Tibial nerve (tissue), 4 donors: ENCODE measurements at regions not wholly inside any gene's neighbourhood (a gene's known extent, or its start where the extent isn't known, plus 50 kb on each side); places are given as distances from the start of the nearest gene placed in this dataset.

ENCODE experiments used
- DNase-seq, 2 donors: peaks; one replicate each; pipeline ENCODE4 v3.0.0-alpha.2; 2019; ENCODE audit warnings: low spot score in 2 of 2
- H3K27ac ChIP-seq, 4 donors: fragments of 200-600 bp; sonication (generic) in 3 of 4; one replicate each; pipeline ENCODE4 v1.5.1; 2017 to 2019; ENCODE audit warnings: mild to moderate bottlenecking in 1 of 4
- H3K27me3 ChIP-seq, 2 donors: fragments of 200-600 bp; sonication (generic) in 1 of 2; one replicate each; pipeline versions ENCODE4 v1.5.1 to v1.6.0; 2017 to 2019
- H3K36me3 ChIP-seq, 3 donors: fragments of 200-600 bp; sonication (generic); one replicate each; pipeline ENCODE4 v1.5.1; 2018 to 2019
- H3K4me1 ChIP-seq, 4 donors: fragments of 200-600 bp; sonication (generic) in 3 of 4; one replicate each; pipeline ENCODE4 v1.5.1; 2017 to 2019
- H3K4me3 ChIP-seq, 4 donors: fragments of 200-600 bp; sonication (generic) in 3 of 4; one replicate each; pipeline ENCODE4 v1.5.1; 2017 to 2019; ENCODE audit warnings: mild to moderate bottlenecking in 1 of 4, moderate library complexity in 1 of 4
- H3K9me3 ChIP-seq, 4 donors: fragments of 200-600 bp; sonication (generic) in 3 of 4; one replicate each; pipeline ENCODE4 v1.5.1; 2017 to 2019
- EP300 ChIP-seq, 2 donors: sonication (generic); formaldehyde crosslinking; IDR thresholded peaks; one replicate each; pipeline ENCODE4 v1.6.1; 2017; ENCODE audit warnings: antibody characterized with exemption in 2 of 2, mild to moderate bottlenecking in 1 of 2
- POLR2A ChIP-seq, 2 donors: fragments of 450-650 bp; IDR thresholded peaks; one replicate each; pipeline ENCODE4 v1.6.1; 2017; ENCODE audit warnings: antibody characterized with exemption in 2 of 2, mild to moderate bottlenecking in 2 of 2, moderate library complexity in 2 of 2
- WGBS, 2 donors: methylation state at CpG; one replicate each; pipeline ENCODE4 v1.1.5; 2018; 5-methylcytosine and 5-hydroxymethylcytosine counted together
- TF ChIP-seq, protein P1 (sequence below), 5 experiments: fragments of 200-600 bp in 3 of 5; fragments of 450-650 bp in 2 of 5; sonication (generic) in 3 of 5; IDR thresholded peaks; one replicate each; pipeline ENCODE4 v1.5.1; 2016 to 2019; ENCODE audit warnings: antibody characterized with exemption in 5 of 5, mild to moderate bottlenecking in 3 of 5, moderate library complexity in 2 of 5

DNA sequence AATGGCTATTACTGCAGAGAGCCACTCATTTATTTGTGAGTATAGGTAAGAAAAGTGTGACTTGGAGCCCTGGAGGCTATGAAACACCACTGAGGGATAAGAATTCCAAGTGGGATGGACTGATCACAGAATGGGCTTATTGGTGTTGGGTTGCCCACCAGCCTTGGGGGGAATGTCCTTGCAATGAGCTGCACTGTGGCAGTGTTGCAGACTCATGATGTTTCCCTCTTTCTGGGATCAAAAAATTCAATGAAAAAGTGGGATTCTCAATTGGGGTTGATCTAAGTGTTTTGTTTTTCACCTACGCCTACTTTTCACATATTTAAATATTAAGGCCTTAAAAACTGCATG lies 1024.5 kb upstream of the PCDH10 start:
- Histone ChIP-seq H3K27me3 (no peaks in the 10 kb centered on the region), H3K9me3 (no peaks in the 10 kb centered on the region), H3K4me1 (no peaks in the 10 kb centered on the region), H3K36me3 (no peaks in the 10 kb centered on the region), H3K4me3 (no peak overlapping the region), H3K27ac (no peak overlapping the region)
- TF ChIP-seq EP300 (IDR thresholded peaks at IDR 0.05) (no peak), POLR2A (IDR thresholded peaks at IDR 0.05) (no peak)
- DNase-seq: no peak
- WGBS, 2 donors: 85 to 97% methylated on average over 1 of the region's 1 CpG

DNA sequence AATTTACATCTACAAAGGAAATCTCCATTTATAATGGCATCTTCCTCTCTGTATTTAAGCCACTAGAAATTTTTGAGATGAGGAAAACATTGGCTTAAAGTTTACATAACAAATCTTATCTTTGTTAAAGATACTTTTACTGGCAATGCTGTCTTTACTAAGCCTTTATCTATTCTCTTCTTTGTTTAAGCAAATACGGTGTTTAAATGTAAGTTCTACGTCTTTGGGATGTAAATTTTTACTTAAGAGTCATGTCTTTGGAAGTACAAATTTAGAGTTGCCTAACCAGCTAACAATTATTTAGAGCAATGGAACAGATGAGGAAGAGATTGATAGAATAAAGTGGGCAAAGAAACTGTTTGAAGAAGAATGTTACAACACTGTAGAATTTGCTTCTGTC lies 1024.0 kb upstream of the PCDH10 start:
- 49 to 58% methylated on average over 2 of the region's 2 CpGs for WGBS, 2 donors
- Histone ChIP-seq H3K4me1 (no peaks in the 10 kb centered on the region), H3K27me3 (no peaks in the 10 kb centered on the region), H3K9me3 (no peaks in the 10 kb centered on the region), H3K36me3 (no peaks in the 10 kb centered on the region), H3K27ac (no peak overlapping the region), H3K4me3 (no peak overlapping the region)
- TF ChIP-seq EP300 (IDR thresholded peaks at IDR 0.05): no peak
- TF ChIP-seq, protein P1, sequence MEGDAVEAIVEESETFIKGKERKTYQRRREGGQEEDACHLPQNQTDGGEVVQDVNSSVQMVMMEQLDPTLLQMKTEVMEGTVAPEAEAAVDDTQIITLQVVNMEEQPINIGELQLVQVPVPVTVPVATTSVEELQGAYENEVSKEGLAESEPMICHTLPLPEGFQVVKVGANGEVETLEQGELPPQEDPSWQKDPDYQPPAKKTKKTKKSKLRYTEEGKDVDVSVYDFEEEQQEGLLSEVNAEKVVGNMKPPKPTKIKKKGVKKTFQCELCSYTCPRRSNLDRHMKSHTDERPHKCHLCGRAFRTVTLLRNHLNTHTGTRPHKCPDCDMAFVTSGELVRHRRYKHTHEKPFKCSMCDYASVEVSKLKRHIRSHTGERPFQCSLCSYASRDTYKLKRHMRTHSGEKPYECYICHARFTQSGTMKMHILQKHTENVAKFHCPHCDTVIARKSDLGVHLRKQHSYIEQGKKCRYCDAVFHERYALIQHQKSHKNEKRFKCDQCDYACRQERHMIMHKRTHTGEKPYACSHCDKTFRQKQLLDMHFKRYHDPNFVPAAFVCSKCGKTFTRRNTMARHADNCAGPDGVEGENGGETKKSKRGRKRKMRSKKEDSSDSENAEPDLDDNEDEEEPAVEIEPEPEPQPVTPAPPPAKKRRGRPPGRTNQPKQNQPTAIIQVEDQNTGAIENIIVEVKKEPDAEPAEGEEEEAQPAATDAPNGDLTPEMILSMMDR (IDR thresholded peaks at IDR 0.05): no peak
- no peak for TF ChIP-seq POLR2A (IDR thresholded peaks at IDR 0.05)
- no peak for DNase-seq

DNA sequence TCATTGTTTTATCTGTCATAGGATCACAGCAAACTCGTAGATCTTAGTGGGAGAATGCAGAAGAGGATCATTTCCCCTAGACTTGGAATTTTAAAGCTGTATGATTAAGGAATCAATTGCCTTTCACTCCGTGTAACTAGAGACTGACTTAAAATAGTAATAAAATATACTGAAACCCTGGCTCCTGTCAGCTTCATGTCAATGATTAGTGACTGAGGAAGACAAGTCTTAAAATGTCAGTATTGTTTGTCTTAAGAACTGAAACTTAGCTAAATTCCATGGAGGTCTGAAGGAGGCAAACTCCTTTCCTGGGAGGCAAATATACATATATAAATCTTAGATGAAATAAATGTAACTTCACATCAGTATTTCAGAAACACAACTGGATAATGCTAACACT lies 1016.7 kb upstream of the PCDH10 start:
- no peak for DNase-seq
- 46 to 61% methylated on average over 2 of the region's 2 CpGs for WGBS, 2 donors
- Histone ChIP-seq H3K4me3 (no peak overlapping the region), H3K4me1 (no peaks in the 10 kb centered on the region), H3K27me3 (no peaks in the 10 kb centered on the region), H3K36me3 (no peaks in the 10 kb centered on the region), H3K27ac (no peak overlapping the region), H3K9me3 (no peaks in the 10 kb centered on the region)
- no peak for TF ChIP-seq EP300 (IDR thresholded peaks at IDR 0.05)

DNA sequence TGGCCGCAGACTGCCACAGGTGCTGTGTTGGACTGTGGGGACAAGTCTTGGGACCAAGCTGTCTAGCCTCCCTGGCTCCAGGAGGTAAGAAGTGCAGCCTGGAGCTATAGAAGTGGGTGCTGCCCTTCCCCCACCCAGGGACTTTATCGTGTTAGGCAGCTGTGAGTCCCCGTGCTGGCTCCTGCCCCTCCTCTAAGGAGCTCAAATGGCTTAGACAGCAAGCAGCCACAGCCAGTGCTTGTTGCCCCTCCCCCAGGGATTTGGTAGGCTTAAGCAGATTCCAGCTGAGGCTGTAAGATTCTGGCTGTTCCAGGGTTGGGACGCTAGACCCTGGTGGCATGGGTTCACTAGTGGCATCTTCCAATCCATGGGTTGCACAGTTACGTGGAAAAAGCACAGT lies 979.4 kb upstream of the PCDH10 start:
- Histone ChIP-seq H3K4me3 (no peak overlapping the region), H3K4me1 (no peaks in the 10 kb centered on the region), H3K27ac (no peak overlapping the region), H3K27me3 (no peaks in the 10 kb centered on the region), H3K36me3 (no peaks in the 10 kb centered on the region), H3K9me3 (peaks cover 0 to 3% (median 0%) of the 10 kb centered on the region in 4 donors)
- DNase-seq: no peak
- TF ChIP-seq, protein P1 (IDR thresholded peaks at IDR 0.05): no peak
- TF ChIP-seq POLR2A (IDR thresholded peaks at IDR 0.05): no peak
- TF ChIP-seq EP300 (IDR thresholded peaks at IDR 0.05): no peak
- WGBS, 2 donors: 81 to 91% methylated on average over 5 of the region's 5 CpGs

DNA sequence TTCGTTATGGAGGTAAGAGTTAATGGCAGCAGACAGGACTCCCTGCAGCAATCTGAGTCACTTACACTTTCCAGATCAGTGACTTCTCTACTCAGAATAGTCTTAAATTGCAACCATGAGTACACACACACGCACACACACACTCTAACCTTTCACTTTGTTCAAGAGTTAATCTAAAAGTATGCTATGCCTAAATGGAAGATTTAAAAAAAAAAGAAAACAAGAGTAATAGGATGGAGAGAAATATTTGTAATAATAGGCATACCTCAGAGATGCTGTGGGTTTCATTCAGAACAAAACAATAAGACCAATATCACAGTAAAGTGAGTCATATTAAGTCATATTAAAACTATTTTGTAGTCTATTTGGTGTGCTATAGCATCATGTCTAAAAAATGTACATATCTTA lies 969.1 kb upstream of the PCDH10 start:
- WGBS, 2 donors: 72 to 83% methylated on average over 2 of the region's 2 CpGs
- no peak overlapping the region for H3K27ac ChIP-seq
- H3K4me3 ChIP-seq: no peak overlapping the region
- peaks cover 0 to 8% (median 0%) of the 10 kb centered on the region in 4 donors for H3K9me3 ChIP-seq
- TF ChIP-seq, protein P1 (IDR thresholded peaks at IDR 0.05): no peak
- no peak for TF ChIP-seq EP300 (IDR thresholded peaks at IDR 0.05)
- TF ChIP-seq POLR2A (IDR thresholded peaks at IDR 0.05): no peak
- DNase-seq: no peak
- no peaks in the 10 kb centered on the region for H3K27me3 ChIP-seq
- H3K36me3 ChIP-seq: no peaks in the 10 kb centered on the region
- H3K4me1 ChIP-seq: no peaks in the 10 kb centered on the region

DNA sequence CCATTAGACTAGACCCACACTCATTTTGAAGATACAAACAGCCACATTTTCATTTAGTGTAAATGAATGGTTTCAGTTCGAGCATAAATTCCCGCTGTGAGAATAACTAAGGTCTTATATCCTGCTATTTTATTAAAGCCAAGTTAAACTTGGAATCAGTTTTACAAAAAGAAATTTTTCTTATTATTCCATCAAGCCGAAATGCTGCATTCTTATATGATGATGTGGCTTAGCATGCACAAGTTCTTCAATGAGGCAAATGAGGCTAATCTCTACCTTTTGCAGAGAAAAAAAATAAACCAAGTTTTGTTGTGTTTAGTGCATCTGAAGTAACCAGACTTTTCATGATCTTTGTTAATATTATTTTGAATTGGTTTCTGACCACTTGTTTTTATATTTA lies 953.9 kb upstream of the PCDH10 start:
- Histone ChIP-seq H3K4me3 (no peak overlapping the region), H3K36me3 (no peaks in the 10 kb centered on the region), H3K4me1 (no peaks in the 10 kb centered on the region), H3K27ac (no peak overlapping the region), H3K27me3 (no peaks in the 10 kb centered on the region), H3K9me3 (no peaks in the 10 kb centered on the region)
- 34 to 50% methylated on average over 3 of the region's 3 CpGs for WGBS, 2 donors
- no peak for DNase-seq
- TF ChIP-seq EP300 (IDR thresholded peaks at IDR 0.05) (no peak), POLR2A (IDR thresholded peaks at IDR 0.05) (no peak)
- TF ChIP-seq, protein P1 (IDR thresholded peaks at IDR 0.05): no peak
